ENCODE measurements at regions not wholly inside any gene's neighbourhood (a gene's known extent, or its start where the extent isn't known, plus 50 kb on each side); places are given as distances from the start of the nearest gene placed in this dataset.

DNA sequence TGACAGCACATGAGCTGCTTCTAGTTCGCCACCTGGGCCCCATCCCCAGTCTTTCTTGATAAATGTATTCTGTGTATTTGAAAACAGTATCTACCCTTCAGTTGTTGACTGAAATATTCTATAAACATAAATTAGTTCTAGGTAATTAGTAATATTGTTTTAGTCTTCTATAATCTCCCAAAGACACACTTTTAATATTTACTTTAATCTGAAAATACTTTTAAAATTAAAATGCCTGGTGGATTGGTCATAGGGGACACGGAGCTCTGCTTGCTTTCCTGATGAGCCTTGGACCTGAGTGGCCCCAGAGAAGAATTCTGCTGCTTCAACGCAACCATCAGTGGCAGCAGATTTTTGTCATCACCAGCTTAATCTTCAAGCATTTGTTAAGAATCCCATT lies 234.5 kb downstream of the THBS2 start:
- Histone ChIP-seq H3K9ac (ENCODE audit: low read depth in 1 of 2, low read length in 2 of 2) (no peak overlapping the region), H3K4me1 (ENCODE audit: control insufficient read depth in 4 of 4, insufficient read depth in 4 of 4, low read length in 3 of 4) (no peaks in the 10 kb centered on the region), H3K27me3 (ENCODE audit: control insufficient read depth in 4 of 4, insufficient read depth in 4 of 4, low read length in 3 of 4) (peaks cover 0 to 2% (median 0%) of the 10 kb centered on the region in 4 donors), H3K9me3 (ENCODE audit: control insufficient read depth in 4 of 4, low read length in 3 of 4) (peaks cover 0 to 8% (median 0%) of the 10 kb centered on the region in 4 donors), H3K27ac (ENCODE audit: low read depth in 1 of 2, low read length in 2 of 2) (no peak overlapping the region), H3K36me3 (ENCODE audit: control insufficient read depth in 4 of 4, insufficient read depth in 3 of 4, low read depth in 1 of 4, low read length in 3 of 4) (no peaks in the 10 kb centered on the region), H3K4me3 (ENCODE audit: low read depth in 1 of 3, low read length in 3 of 3) (no peak overlapping the region)
- no peak for TF ChIP-seq HNF4A (conservative IDR thresholded peaks at IDR 0.05)
- no peak for TF ChIP-seq RXRA (IDR thresholded peaks at IDR 0.05)
- TF ChIP-seq NR2F2 (IDR thresholded peaks at IDR 0.05) = no peak
- TF ChIP-seq, protein P1, sequence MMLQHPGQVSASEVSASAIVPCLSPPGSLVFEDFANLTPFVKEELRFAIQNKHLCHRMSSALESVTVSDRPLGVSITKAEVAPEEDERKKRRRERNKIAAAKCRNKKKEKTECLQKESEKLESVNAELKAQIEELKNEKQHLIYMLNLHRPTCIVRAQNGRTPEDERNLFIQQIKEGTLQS (IDR thresholded peaks at IDR 0.05) = no peak
- no peak for TF ChIP-seq RAD21 (IDR thresholded peaks at IDR 0.05)
- TF ChIP-seq, protein P2, sequence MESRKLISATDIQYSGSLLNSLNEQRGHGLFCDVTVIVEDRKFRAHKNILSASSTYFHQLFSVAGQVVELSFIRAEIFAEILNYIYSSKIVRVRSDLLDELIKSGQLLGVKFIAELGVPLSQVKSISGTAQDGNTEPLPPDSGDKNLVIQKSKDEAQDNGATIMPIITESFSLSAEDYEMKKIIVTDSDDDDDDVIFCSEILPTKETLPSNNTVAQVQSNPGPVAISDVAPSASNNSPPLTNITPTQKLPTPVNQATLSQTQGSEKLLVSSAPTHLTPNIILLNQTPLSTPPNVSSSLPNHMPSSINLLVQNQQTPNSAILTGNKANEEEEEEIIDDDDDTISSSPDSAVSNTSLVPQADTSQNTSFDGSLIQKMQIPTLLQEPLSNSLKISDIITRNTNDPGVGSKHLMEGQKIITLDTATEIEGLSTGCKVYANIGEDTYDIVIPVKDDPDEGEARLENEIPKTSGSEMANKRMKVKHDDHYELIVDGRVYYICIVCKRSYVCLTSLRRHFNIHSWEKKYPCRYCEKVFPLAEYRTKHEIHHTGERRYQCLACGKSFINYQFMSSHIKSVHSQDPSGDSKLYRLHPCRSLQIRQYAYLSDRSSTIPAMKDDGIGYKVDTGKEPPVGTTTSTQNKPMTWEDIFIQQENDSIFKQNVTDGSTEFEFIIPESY (IDR thresholded peaks at IDR 0.05) = no peak
- no peak for TF ChIP-seq JUND (IDR thresholded peaks at IDR 0.05)
- TF ChIP-seq, protein P3, sequence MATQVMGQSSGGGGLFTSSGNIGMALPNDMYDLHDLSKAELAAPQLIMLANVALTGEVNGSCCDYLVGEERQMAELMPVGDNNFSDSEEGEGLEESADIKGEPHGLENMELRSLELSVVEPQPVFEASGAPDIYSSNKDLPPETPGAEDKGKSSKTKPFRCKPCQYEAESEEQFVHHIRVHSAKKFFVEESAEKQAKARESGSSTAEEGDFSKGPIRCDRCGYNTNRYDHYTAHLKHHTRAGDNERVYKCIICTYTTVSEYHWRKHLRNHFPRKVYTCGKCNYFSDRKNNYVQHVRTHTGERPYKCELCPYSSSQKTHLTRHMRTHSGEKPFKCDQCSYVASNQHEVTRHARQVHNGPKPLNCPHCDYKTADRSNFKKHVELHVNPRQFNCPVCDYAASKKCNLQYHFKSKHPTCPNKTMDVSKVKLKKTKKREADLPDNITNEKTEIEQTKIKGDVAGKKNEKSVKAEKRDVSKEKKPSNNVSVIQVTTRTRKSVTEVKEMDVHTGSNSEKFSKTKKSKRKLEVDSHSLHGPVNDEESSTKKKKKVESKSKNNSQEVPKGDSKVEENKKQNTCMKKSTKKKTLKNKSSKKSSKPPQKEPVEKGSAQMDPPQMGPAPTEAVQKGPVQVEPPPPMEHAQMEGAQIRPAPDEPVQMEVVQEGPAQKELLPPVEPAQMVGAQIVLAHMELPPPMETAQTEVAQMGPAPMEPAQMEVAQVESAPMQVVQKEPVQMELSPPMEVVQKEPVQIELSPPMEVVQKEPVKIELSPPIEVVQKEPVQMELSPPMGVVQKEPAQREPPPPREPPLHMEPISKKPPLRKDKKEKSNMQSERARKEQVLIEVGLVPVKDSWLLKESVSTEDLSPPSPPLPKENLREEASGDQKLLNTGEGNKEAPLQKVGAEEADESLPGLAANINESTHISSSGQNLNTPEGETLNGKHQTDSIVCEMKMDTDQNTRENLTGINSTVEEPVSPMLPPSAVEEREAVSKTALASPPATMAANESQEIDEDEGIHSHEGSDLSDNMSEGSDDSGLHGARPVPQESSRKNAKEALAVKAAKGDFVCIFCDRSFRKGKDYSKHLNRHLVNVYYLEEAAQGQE (IDR thresholded peaks at IDR 0.05) = no peak
- TF ChIP-seq YY1 (IDR thresholded peaks at IDR 0.05) = no peak
- no peak for TF ChIP-seq TAF1 (conservative IDR thresholded peaks at IDR 0.05)
- TF ChIP-seq, protein P4, sequence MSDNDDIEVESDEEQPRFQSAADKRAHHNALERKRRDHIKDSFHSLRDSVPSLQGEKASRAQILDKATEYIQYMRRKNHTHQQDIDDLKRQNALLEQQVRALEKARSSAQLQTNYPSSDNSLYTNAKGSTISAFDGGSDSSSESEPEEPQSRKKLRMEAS (IDR thresholded peaks at IDR 0.05) = no peak
- no peak for TF ChIP-seq FOXA2 (IDR thresholded peaks at IDR 0.05)
- TF ChIP-seq EGR1 (IDR thresholded peaks at IDR 0.05; ENCODE audit: low read depth in 2 of 2) = no peak
- TF ChIP-seq, protein P5, sequence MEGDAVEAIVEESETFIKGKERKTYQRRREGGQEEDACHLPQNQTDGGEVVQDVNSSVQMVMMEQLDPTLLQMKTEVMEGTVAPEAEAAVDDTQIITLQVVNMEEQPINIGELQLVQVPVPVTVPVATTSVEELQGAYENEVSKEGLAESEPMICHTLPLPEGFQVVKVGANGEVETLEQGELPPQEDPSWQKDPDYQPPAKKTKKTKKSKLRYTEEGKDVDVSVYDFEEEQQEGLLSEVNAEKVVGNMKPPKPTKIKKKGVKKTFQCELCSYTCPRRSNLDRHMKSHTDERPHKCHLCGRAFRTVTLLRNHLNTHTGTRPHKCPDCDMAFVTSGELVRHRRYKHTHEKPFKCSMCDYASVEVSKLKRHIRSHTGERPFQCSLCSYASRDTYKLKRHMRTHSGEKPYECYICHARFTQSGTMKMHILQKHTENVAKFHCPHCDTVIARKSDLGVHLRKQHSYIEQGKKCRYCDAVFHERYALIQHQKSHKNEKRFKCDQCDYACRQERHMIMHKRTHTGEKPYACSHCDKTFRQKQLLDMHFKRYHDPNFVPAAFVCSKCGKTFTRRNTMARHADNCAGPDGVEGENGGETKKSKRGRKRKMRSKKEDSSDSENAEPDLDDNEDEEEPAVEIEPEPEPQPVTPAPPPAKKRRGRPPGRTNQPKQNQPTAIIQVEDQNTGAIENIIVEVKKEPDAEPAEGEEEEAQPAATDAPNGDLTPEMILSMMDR (IDR thresholded peaks at IDR 0.05; ENCODE audit: low read depth, low read length, missing input control) = no peak
- no peak for TF ChIP-seq SP1 (IDR thresholded peaks at IDR 0.05)
- no peak for TF ChIP-seq FOXA1 (IDR thresholded peaks at IDR 0.05)
- no peak for TF ChIP-seq GABPA (IDR thresholded peaks at IDR 0.05 in 1 of 2, conservative IDR thresholded peaks at IDR 0.05 in 1 of 2)
- TF ChIP-seq HNF4G (IDR thresholded peaks at IDR 0.05) = no peak
- no peak for DNase-seq (ENCODE audit: low spot score)
- 79% methylated on average over 3 of the region's 3 CpGs for WGBS

Data from liver (tissue), 8 donors.